NCI-H146 treated with DMSO at 0.1 percent for 48 hours (cell line): ENCODE measurements at regions not wholly inside any gene's neighbourhood (a gene's known extent, or its start where the extent isn't known, plus 50 kb on each side); places are given as distances from the start of the nearest gene placed in this dataset.

Source experiments
- DNase-seq: peaks from one replicate; lab custom pipeline; 2025; ENCODE audit not compliant: unreplicated experiment; lab: John Stamatoyannopoulos, UW

DNA sequence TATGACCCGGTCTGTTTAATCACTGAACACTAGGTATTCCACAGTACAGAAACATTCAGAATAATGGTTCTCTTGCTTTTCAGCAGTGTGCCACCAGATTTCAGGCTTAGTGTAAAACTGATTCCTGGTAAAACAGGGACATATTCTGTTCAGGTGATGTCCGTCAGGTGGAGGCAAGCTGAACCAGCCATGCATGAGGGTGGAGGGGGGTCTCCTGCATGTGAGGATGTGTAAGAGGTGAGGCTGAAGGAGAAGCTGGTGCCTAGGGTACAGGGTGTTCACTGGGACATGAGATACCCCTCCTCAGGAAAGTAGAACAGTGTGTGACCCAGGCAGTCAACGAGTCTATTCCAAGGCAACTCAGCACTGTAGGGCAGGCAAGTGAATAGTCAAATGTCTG, 563.9 kb downstream of the BNC2 start:
- DNase-seq: no peak

GRCh38 chr9:16307626-16308195, 562.8 kb downstream of the BNC2 start:
- DNase-seq: no peak

GRCh38 chr9:16308645-16309044, 561.8 kb downstream of the BNC2 start:
- no peak for DNase-seq

- no peak for DNase-seq
Observed at GRCh38 chr9:16309082-16309468, 561.4 kb downstream of the BNC2 start.

DNA sequence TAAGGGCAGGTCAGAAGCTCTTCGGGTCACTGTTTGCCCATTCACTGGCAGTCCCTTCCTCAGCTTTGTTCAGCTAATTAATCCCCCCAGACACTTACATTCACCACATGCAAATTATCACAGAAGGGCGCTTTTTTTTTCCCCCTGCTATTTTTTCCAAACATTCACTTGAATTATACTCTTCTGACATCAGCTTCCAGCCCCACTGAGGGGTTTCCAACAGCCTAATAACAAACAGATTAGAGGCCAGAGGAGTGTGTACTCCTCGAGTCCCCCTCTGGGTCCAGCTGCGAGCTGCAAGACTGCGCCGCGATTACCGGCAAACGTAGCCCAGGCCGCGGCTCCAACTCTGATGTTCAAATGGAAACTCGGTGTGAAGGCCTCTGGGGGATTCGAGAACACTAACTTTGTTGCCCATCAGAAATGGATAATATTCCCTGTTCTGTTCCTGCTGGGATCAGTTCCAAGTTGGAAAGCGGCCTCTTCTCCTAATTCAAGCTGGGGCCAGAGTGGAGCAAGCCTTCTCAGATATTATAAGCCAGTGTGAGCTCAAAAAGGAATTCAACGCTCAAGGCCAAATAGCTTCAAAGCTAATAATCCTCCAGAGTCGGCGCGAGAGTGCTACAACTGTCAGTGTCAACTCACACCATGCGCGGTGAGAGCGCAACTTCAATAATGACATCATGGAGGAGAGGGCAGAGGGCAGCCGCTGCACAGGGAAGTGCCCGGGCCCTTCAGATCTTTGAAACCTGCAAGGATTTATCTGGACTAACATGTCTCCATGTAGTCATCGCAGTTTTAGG, 560.8 kb downstream of the BNC2 start:
- no peak for DNase-seq

- DNase-seq: no peak
Observed at GRCh38 chr9:16310278-16311110, 560.0 kb downstream of the BNC2 start.

- no peak for DNase-seq
Observed at GRCh38 chr9:16312116-16312515, 558.4 kb downstream of the BNC2 start.

GRCh38 chr9:16312962-16313546, 557.4 kb downstream of the BNC2 start:
- DNase-seq: no peak

DNA sequence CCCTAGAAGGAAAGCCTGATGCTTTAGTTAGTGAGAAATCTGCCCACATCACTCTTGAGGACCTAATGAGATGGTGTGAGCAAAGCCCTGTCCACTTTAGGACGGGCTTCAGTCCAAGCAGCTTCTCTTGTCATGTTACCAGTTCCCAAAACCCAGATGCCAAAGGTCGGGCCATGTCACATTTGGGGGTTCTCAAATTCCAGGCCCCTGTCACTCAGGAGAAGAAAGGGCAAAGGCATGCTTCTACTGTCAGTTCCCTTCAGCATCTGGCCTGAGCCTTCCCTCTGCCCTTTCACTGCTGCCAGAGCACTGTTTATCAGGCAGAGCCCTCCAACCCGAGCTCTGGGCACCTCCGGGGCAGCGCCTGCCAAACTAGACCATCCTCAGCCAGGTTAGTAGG, 556.0 kb downstream of the BNC2 start:
- DNase-seq: no peak

- no peak for DNase-seq
Observed at GRCh38 chr9:16315720-16316119, 554.8 kb downstream of the BNC2 start.

DNA sequence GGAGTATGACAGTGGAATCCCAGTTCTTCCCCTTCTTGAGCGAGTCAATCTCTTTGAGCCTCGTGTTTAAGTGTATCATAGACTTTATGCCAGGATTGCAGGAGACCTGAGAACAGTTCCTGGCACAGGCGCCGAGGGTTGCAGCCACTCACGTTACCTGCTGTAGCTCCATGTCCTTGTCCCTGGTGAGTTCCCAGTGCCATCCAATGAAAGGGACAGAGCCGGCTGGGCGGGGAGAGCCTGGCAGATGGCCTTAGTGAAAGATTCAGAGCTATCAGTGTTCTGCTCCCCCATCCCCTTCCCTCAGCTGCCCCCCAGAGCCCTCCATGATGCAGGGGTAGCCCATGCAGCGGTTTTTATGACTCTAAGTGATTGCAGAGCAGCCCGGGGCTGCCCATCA, 554.0 kb downstream of the BNC2 start:
- no peak for DNase-seq

GRCh38 chr9:16316911-16317817, 553.3 kb downstream of the BNC2 start:
- no peak for DNase-seq

GRCh38 chr9:16318516-16319060, 551.9 kb downstream of the BNC2 start:
- DNase-seq: no peak

GRCh38 chr9:16319646-16320045, 550.8 kb downstream of the BNC2 start:
- no peak for DNase-seq

- DNase-seq: no peak
Observed at GRCh38 chr9:16320338-16320902, 550.0 kb downstream of the BNC2 start.

GRCh38 chr9:16321461-16322119, 548.9 kb downstream of the BNC2 start:
- no peak for DNase-seq

DNA sequence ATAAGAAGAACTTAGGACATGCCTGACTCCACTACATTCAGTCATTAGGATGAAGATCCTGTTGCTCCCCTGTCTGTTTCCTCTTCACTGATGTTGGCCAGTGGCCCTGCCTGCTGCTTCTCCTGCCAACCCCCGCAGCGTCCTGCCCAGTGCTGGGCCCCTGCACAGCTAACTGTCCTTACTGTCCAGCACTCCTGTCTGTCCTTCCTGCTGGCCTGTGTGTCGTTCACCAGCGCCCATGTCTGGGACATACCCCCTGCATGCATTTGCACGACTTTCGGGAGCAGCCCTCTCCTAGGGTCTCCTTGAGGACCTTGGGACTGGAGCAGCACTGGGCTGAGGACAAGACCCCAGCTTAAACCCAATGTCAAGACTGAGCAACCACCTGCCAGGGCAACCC, 547.6 kb downstream of the BNC2 start:
- no peak for DNase-seq

DNA sequence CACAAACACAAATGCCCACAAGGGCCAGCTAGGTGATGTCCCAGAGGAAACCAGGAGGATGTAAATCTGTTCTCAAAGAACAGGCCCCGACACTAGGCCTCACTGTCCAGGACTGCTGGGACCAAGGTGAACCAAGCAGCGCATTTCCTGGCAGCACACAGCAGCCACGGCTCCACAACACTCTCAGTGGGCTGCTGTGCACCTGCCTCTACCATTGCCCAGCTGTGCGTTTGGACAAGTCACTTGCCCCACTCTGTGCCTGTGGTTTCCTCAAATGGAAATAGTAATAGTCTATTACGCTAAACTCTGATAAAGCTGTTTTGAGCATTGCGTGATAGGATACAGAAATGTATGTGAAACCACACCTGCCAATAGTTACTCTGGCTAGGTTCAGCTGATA, 544.5 kb downstream of the BNC2 start:
- no peak for DNase-seq

DNA sequence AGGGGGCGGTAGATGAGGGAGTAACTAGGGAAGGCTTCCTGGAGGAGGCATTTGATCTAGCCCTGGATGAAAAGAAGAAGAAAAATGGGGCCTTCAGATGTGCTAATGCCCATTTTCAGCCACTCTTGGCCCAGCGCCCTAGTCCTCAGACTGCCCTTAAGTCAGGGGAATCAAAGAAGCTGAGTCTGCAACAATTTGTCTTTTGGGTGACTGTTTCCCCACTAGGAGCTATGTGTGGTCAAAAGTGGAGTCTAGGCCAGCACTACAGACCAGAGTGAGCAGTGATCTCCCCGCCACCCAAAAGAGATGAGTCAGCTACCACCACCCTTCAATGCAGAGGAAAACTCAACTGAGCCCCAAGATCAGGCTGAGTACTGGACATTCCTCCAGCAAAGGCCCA, 542.1 kb downstream of the BNC2 start:
- DNase-seq: no peak
